Activated CD8-positive, alpha-beta memory T cell treated with anti-CD3 and anti-CD28 coated beads for 36 hours (primary cell): ENCODE measurements at regions not wholly inside any gene's neighbourhood (a gene's known extent, or its start where the extent isn't known, plus 50 kb on each side); places are given as distances from the start of the nearest gene placed in this dataset.
"Not testable (repeated sequence)": the region's sequence is repeated elsewhere in the genome, so short reads cannot be mapped to it uniquely, and the experiment has no call there.

Experiments
- CTCF ChIA-PET: fragments of 350-600 bp; sonication (Branson Sonifier 250); formaldehyde crosslinking; loops from one replicate; lab custom pipeline; 2021; ENCODE audit warnings: antibody characterized with exemption; lab: Charles Lee
- POLR2A ChIA-PET: fragments of 350-600 bp; sonication (Branson Sonifier 250); formaldehyde crosslinking; loops from one replicate; lab custom pipeline; 2021; ENCODE audit warnings: antibody characterized with exemption; lab: Charles Lee

- CTCF ChIA-PET: no interaction called here
- POLR2A ChIA-PET: no interaction called here
Measured at GRCh38 chr2:207416900-207417299, 112.9 kb upstream of the CREB1 start.

- CTCF ChIA-PET: interaction anchor here (0.7 kb wide), 1 partner anchor 9 kb away, joined by 3 read pairs; no protein-coding TSS in a partner anchor
- POLR2A ChIA-PET: no interaction called here
Measured at GRCh38 chr2:207417301-207417718, 112.5 kb upstream of the CREB1 start.

GRCh38 chr2:207418419-207418818 is 111.3 kb upstream of the CREB1 start:
- ChIA-PET CTCF (no interaction called here), POLR2A (no interaction called here)

- CTCF ChIA-PET: no interaction called here
- POLR2A ChIA-PET: no interaction called here
Measured at GRCh38 chr2:207419331-207419730, 110.4 kb upstream of the CREB1 start.

GRCh38 chr2:207421671-207422070 is 108.1 kb upstream of the CREB1 start:
- ChIA-PET POLR2A (no interaction called here), CTCF (no interaction called here)

- ChIA-PET POLR2A (no interaction called here), CTCF (no interaction called here)
Measured at GRCh38 chr2:207422380-207422779, 107.4 kb upstream of the CREB1 start.

GRCh38 chr2:207423886-207424285 is 105.9 kb upstream of the CREB1 start:
- POLR2A ChIA-PET: no interaction called here
- CTCF ChIA-PET: interaction anchor here (0.7 to 1.5 kb wide), 2 partner anchors 181 to 271 kb away, joined by 3 read pairs; no protein-coding TSS in a partner anchor

- CTCF ChIA-PET: no interaction called here
- POLR2A ChIA-PET: no interaction called here
Measured at GRCh38 chr2:207427986-207428385, 101.8 kb upstream of the CREB1 start.

- ChIA-PET CTCF (no interaction called here), POLR2A (no interaction called here)
Measured at GRCh38 chr2:207428573-207428972, 101.2 kb upstream of the CREB1 start.

- CTCF ChIA-PET: no interaction called here
Measured at GRCh38 chr2:207432453-207432852, 97.3 kb upstream of the CREB1 start.

GRCh38 chr2:207434306-207434705 is 95.5 kb upstream of the CREB1 start:
- CTCF ChIA-PET: no interaction called here
- POLR2A ChIA-PET: no interaction called here

More at GRCh38 chr2:207432453-207432852, 97.3 kb upstream of the CREB1 start:
- POLR2A ChIA-PET: no interaction called here

GRCh38 chr2:207434899-207435465 is 94.8 kb upstream of the CREB1 start:
- POLR2A ChIA-PET: no interaction called here
- CTCF ChIA-PET: no interaction called here

GRCh38 chr2:207437136-207437523 is 92.6 kb upstream of the CREB1 start:
- CTCF ChIA-PET: no interaction called here
- POLR2A ChIA-PET: no interaction called here

- CTCF ChIA-PET: no interaction called here
- POLR2A ChIA-PET: no interaction called here
Measured at GRCh38 chr2:207437524-207438143, 92.1 kb upstream of the CREB1 start.

GRCh38 chr2:207438414-207439126 is 91.2 kb upstream of the CREB1 start:
- POLR2A ChIA-PET: no interaction called here
- CTCF ChIA-PET: no interaction called here

- POLR2A ChIA-PET, CTCF ChIA-PET: not testable (repeated sequence)
Measured at GRCh38 chr2:207439881-207440280, 89.9 kb upstream of the CREB1 start.

- POLR2A ChIA-PET: no interaction called here
- CTCF ChIA-PET: no interaction called here
Measured at GRCh38 chr2:207444756-207445155, 85.0 kb upstream of the CREB1 start.

GRCh38 chr2:207446653-207447052 is 83.1 kb upstream of the CREB1 start:
- POLR2A ChIA-PET: no interaction called here
- CTCF ChIA-PET: no interaction called here

GRCh38 chr2:207448006-207448405 is 81.8 kb upstream of the CREB1 start:
- ChIA-PET CTCF (no interaction called here), POLR2A (no interaction called here)

GRCh38 chr2:207449642-207450165 is 80.1 kb upstream of the CREB1 start:
- ChIA-PET POLR2A (no interaction called here), CTCF (interaction anchor here (0.6 kb wide), 1 partner anchor 669 kb away, joined by 3 read pairs; no protein-coding TSS in a partner anchor)

- ChIA-PET CTCF (no interaction called here), POLR2A (no interaction called here)
Measured at GRCh38 chr2:207450186-207450585, 79.6 kb upstream of the CREB1 start.
